WTC11 (cell line): ENCODE measurements at regions not wholly inside any gene's neighbourhood (a gene's known extent, or its start where the extent isn't known, plus 50 kb on each side); places are given as distances from the start of the nearest gene placed in this dataset.

Experiments
- ATAC-seq: fragments of 200-7000 bp; cut with Tn5 transposase; 2 replicates; pipeline ENCODE4 v1.10.0; 2021; ENCODE audit warnings: mild to moderate bottlenecking, moderate library complexity
- CTCF ChIA-PET: fragments of 300-600 bp; sonication (Branson Sonifier 250); formaldehyde crosslinking; loops from one replicate; lab custom pipeline; 2021; ENCODE audit warnings: antibody characterized with exemption; lab: Charles Lee
- POLR2A ChIA-PET: fragments of 350-600 bp; sonication (Branson Sonifier 250); formaldehyde crosslinking; loops from one replicate; lab custom pipeline; 2021; ENCODE audit warnings: antibody characterized with exemption; lab: Charles Lee
- DNase-seq: peaks from one replicate; pipeline ENCODE4 v3.0.0; 2021; ENCODE audit warnings: low spot score
- H3K27ac Mint-ChIP-seq: 2 replicates; pipeline ENCODE4 v1.8.0; 2021; ENCODE audit warnings: mixed read lengths
- H3K27me3 Mint-ChIP-seq: 2 replicates; pipeline ENCODE4 v1.8.0; 2021; ENCODE audit warnings: low read depth, mild to moderate bottlenecking, moderate library complexity, mixed read lengths
- H3K36me3 Mint-ChIP-seq: 2 replicates; pipeline ENCODE4 v1.8.0; 2021; ENCODE audit warnings: mixed read lengths
- H3K4me1 Mint-ChIP-seq: 2 replicates; pipeline ENCODE4 v1.8.0; 2022; ENCODE audit warnings: mixed read lengths
- H3K4me3 Mint-ChIP-seq: 2 replicates; pipeline ENCODE4 v1.8.0; 2021; ENCODE audit warnings: mild to moderate bottlenecking, moderate library complexity, mixed read lengths
- H3K9me3 Mint-ChIP-seq: 2 replicates; pipeline ENCODE4 v1.8.0; 2021; ENCODE audit warnings: mixed read lengths
- AFF4 ChIP-seq: sonication (generic); formaldehyde crosslinking; IDR thresholded peaks from 2 replicates; pipeline ENCODE4 v1.8.1; 2023; ENCODE audit warnings: mild to moderate bottlenecking, missing genetic modification reagents, borderline replicate concordance
- ATF6 ChIP-seq: sonication (generic); formaldehyde crosslinking; IDR thresholded peaks from 2 replicates; pipeline ENCODE4 v1.8.1; 2023; ENCODE audit warnings: mild to moderate bottlenecking, missing genetic modification reagents
- CTCF ChIP-seq: fragments of 200-600 bp; IDR thresholded peaks from 2 replicates; pipeline ENCODE4 v1.8.0; 2022; ENCODE audit warnings: antibody characterized with exemption
- E2F5 ChIP-seq: sonication (generic); formaldehyde crosslinking; IDR thresholded peaks from 2 replicates; pipeline ENCODE4 v1.8.1; 2022; ENCODE audit warnings: mild to moderate bottlenecking, moderate library complexity, missing genetic modification reagents
- ELF4 ChIP-seq: sonication (generic); formaldehyde crosslinking; IDR thresholded peaks from 2 replicates; pipeline ENCODE4 v1.8.1; 2022; ENCODE audit warnings: low read depth, mild to moderate bottlenecking, moderate library complexity, missing genetic modification reagents
- IRF1 ChIP-seq: sonication (generic); formaldehyde crosslinking; IDR thresholded peaks from 2 replicates; pipeline ENCODE4 v1.8.0; 2023; ENCODE audit warnings: missing genetic modification reagents
- PRDM15 ChIP-seq: sonication (generic); formaldehyde crosslinking; IDR thresholded peaks from 2 replicates; pipeline ENCODE4 v1.8.0; 2022; ENCODE audit warnings: missing genetic modification reagents
- PREB ChIP-seq: sonication (generic); formaldehyde crosslinking; IDR thresholded peaks from 2 replicates; pipeline ENCODE4 v1.8.1; 2022; ENCODE audit warnings: mild to moderate bottlenecking, missing genetic modification reagents, moderate library complexity, borderline replicate concordance
- STAT6 ChIP-seq: sonication (generic); formaldehyde crosslinking; conservative IDR thresholded peaks from 2 replicates; pipeline ENCODE4 v1.8.1; 2023; ENCODE audit warnings: mild to moderate bottlenecking, low read depth, missing genetic modification reagents, moderate library complexity
- ZBTB21 ChIP-seq: sonication (generic); formaldehyde crosslinking; IDR thresholded peaks from 2 replicates; pipeline ENCODE4 v1.8.1; 2023; ENCODE audit warnings: mild to moderate bottlenecking, missing genetic modification reagents, borderline replicate concordance
- ZNF281 ChIP-seq: sonication (generic); formaldehyde crosslinking; IDR thresholded peaks from 2 replicates; pipeline ENCODE4 v1.8.0; 2023; ENCODE audit warnings: mild to moderate bottlenecking, missing genetic modification reagents

- ChIA-PET CTCF (no interaction called here), POLR2A (no interaction called here)
- H3K36me3 Mint-ChIP-seq, result peaks cover 16% of the 10 kb centered on the region
- DNase-seq, result no peak
- H3K27me3 Mint-ChIP-seq, result peaks cover 4% of the 10 kb centered on the region
- peaks cover 24% of the 10 kb centered on the region for H3K9me3 Mint-ChIP-seq
- no peak overlapping the region for H3K27ac Mint-ChIP-seq
- H3K4me1 Mint-ChIP-seq, result peaks cover 12% of the 10 kb centered on the region
- no peak for ATAC-seq
- no peak for TF ChIP-seq PREB
- TF ChIP-seq E2F5 (CRISPR knock-in tag), result no peak
- TF ChIP-seq AFF4, result no peak
- H3K4me3 Mint-ChIP-seq, result no peak overlapping the region
Measured at GRCh38 chr4:31338000-31338399, 617.8 kb downstream of the PCDH7 start.

- ATAC-seq (no peak), DNase-seq (no peak)
- CTCF ChIA-PET, result no interaction called here
- Mint-ChIP-seq H3K9me3 (peaks cover 39% of the 10 kb centered on the region), H3K4me1 (peaks cover 5% of the 10 kb centered on the region; the same call in 1 of the 2 replicates), H3K36me3 (peaks cover 22% of the 10 kb centered on the region), H3K27ac (no peak overlapping the region), H3K27me3 (peaks cover 4% of the 10 kb centered on the region), H3K4me3 (no peak overlapping the region)
- POLR2A ChIA-PET, result no interaction called here
- TF ChIP-seq ATF6 (CRISPR knock-in tag), result no peak
- TF ChIP-seq PRDM15 (CRISPR knock-in tag), result no peak
- TF ChIP-seq STAT6 (CRISPR knock-in tag), result no peak
- TF ChIP-seq ZBTB21 (CRISPR knock-in tag), result no peak
- no peak for TF ChIP-seq ELF4 (CRISPR knock-in tag)
- no peak for TF ChIP-seq CTCF
- no peak for TF ChIP-seq ZNF281 (CRISPR knock-in tag)
- no peak for TF ChIP-seq IRF1
Measured at GRCh38 chr4:31341601-31342359, 621.6 kb downstream of the PCDH7 start.
